ENCODE measurements at regions not wholly inside any gene's neighbourhood (a gene's known extent, or its start where the extent isn't known, plus 50 kb on each side); places are given as distances from the start of the nearest gene placed in this dataset.

- Histone ChIP-seq H3K36me3 (ENCODE audit: control insufficient read depth in 2 of 2, insufficient read depth in 2 of 2, low read length in 1 of 2) (no peaks in the 10 kb centered on the region), H3K9me3 (replicated peaks; ENCODE audit: control insufficient read depth, insufficient read depth, low read length) (no peaks in the 10 kb centered on the region), H3K9ac (ENCODE audit: control insufficient read depth, insufficient read depth, low read length) (no peak overlapping the region), H4K20me1 (ENCODE audit: control insufficient read depth, insufficient read depth) (no peaks in the 10 kb centered on the region), H3K4me3 (no peak overlapping the region), H2AFZ (ENCODE audit: control insufficient read depth, low read depth, low read length) (no peak overlapping the region), H3K4me1 (ENCODE audit: control insufficient read depth, insufficient read depth, low read length) (no peaks in the 10 kb centered on the region), H3K79me2 (ENCODE audit: control insufficient read depth, insufficient read depth, low read length) (no peaks in the 10 kb centered on the region), H3K4me2 (ENCODE audit: control insufficient read depth, insufficient read depth) (no peak overlapping the region), H3K27ac (ENCODE audit: control insufficient read depth, insufficient read depth) (no peak overlapping the region), H3K27me3 (replicated peaks in 1 of 2; ENCODE audit: control insufficient read depth in 2 of 2, insufficient read depth in 2 of 2, low read length in 1 of 2) (peaks cover 0 to 8% of the 10 kb centered on the region in 2 experiments; a peak in 3 of 4 replicates)
- FAIRE-seq: no peak
- RAD21 ChIA-PET (ENCODE audit: unreplicated experiment): no interaction called here
- intact Hi-C loops (cut with micrococcal nuclease; ENCODE audit: unreplicated experiment): no loop called here
- POLR2A ChIA-PET: no interaction called here
- CTCF ChIA-PET: interaction anchor here (1.0 to 1.8 kb wide), 2 partner anchors 20 to 230 kb away, joined by 3 read pairs; no protein-coding TSS in a partner anchor
- 64% methylated on average over 20 of the region's 20 CpGs for WGBS (ENCODE audit: insufficient coverage, insufficient replicate concordance, low lambda C conversion rate, missing lambda C conversion rate)
- no peak for TF ChIP-seq PBX3 (IDR thresholded peaks at IDR 0.05; ENCODE audit: insufficient replicate concordance, low read depth, low read length)
- no peak for TF ChIP-seq ZNF687 (IDR thresholded peaks at IDR 0.05)
- no peak for TF ChIP-seq SMC3 (IDR thresholded peaks at IDR 0.05; ENCODE audit: borderline replicate concordance, low read length)
- TF ChIP-seq IRF4 (IDR thresholded peaks at IDR 0.05; ENCODE audit: low read depth, low read length): no peak
- DNase-seq (ENCODE audit: low read depth, low spot score): no peak
- in situ Hi-C loops (cut with MboI): no loop called here
- ATAC-seq: no peak
- SMC1A ChIA-PET (ENCODE audit: uncharacterized antibody, unreplicated experiment): no interaction called here
- no TSS peak for BruUV-seq (replicated peaks)
These were observed 152.6 kb downstream of the IRF8 start for GRCh38 chr16:86051368-86052114.

Data from GM12878 (cell line).